ENCODE measurements at regions not wholly inside any gene's neighbourhood (a gene's known extent, or its start where the extent isn't known, plus 50 kb on each side); places are given as distances from the start of the nearest gene placed in this dataset.

- Histone ChIP-seq H3K27ac (no peak overlapping the region), H3K36me3 (no peaks in the 10 kb centered on the region), H3K4me1 (no peaks in the 10 kb centered on the region), H3K4me3 (no peak overlapping the region), H3K27me3 (no peaks in the 10 kb centered on the region), H3K9me3 (replicated peaks) (0 out of 2 replicates have a peak, but pooled peaks cover 3% of the 10 kb centered on the region)
- DNase-seq = no peak
Measured at GRCh38 chr3:134084242-134084950, 54.7 kb upstream of the SLCO2A1 start.

- H3K27ac ChIP-seq = no peak overlapping the region
- no peaks in the 10 kb centered on the region for H3K4me1 ChIP-seq
- no peak for DNase-seq
- no peaks in the 10 kb centered on the region for H3K36me3 ChIP-seq
- H3K4me3 ChIP-seq = no peak overlapping the region
- H3K9me3 ChIP-seq (replicated peaks) = 0 out of 2 replicates have a peak, but pooled peaks cover 3% of the 10 kb centered on the region
- no peaks in the 10 kb centered on the region for H3K27me3 ChIP-seq
Measured at GRCh38 chr3:134083626-134084241, 54.0 kb upstream of the SLCO2A1 start.

- H3K36me3 ChIP-seq = no peaks in the 10 kb centered on the region
- H3K27me3 ChIP-seq = no peaks in the 10 kb centered on the region
- no peak for DNase-seq
- H3K9me3 ChIP-seq (replicated peaks) = no peaks in the 10 kb centered on the region
- H3K4me1 ChIP-seq = no peaks in the 10 kb centered on the region
- no peak overlapping the region for H3K27ac ChIP-seq
- no peak overlapping the region for H3K4me3 ChIP-seq
Measured at GRCh38 chr3:134083008-134083407, 53.3 kb upstream of the SLCO2A1 start.

GRCh38 chr3:134082582-134082981, 52.9 kb upstream of the SLCO2A1 start:
- no peak overlapping the region for H3K27ac ChIP-seq

GRCh38 chr3:134081211-134081610, 51.5 kb upstream of the SLCO2A1 start:
- Histone ChIP-seq H3K27me3 (no peaks in the 10 kb centered on the region), H3K4me1 (no peaks in the 10 kb centered on the region), H3K27ac (no peak overlapping the region), H3K9me3 (replicated peaks) (no peaks in the 10 kb centered on the region), H3K36me3 (no peaks in the 10 kb centered on the region), H3K4me3 (no peak overlapping the region)
- no peak for DNase-seq

More at GRCh38 chr3:134082582-134082981, 52.9 kb upstream of the SLCO2A1 start:
- no peak for DNase-seq
- no peaks in the 10 kb centered on the region for H3K9me3 ChIP-seq (replicated peaks)
- no peak overlapping the region for H3K4me3 ChIP-seq
- H3K4me1 ChIP-seq = no peaks in the 10 kb centered on the region
- no peaks in the 10 kb centered on the region for H3K36me3 ChIP-seq
- no peaks in the 10 kb centered on the region for H3K27me3 ChIP-seq

- no peaks in the 10 kb centered on the region for H3K36me3 ChIP-seq
- H3K27me3 ChIP-seq = no peaks in the 10 kb centered on the region
- no peaks in the 10 kb centered on the region for H3K9me3 ChIP-seq (replicated peaks)
- H3K27ac ChIP-seq = no peak overlapping the region
- no peaks in the 10 kb centered on the region for H3K4me1 ChIP-seq
- no peak for DNase-seq
- no peak overlapping the region for H3K4me3 ChIP-seq
Measured at GRCh38 chr3:134080761-134081160, 51.0 kb upstream of the SLCO2A1 start.

- Histone ChIP-seq H3K27ac (no peak overlapping the region), H3K9me3 (replicated peaks) (no peaks in the 10 kb centered on the region), H3K27me3 (no peaks in the 10 kb centered on the region), H3K4me3 (no peak overlapping the region), H3K36me3 (no peaks in the 10 kb centered on the region), H3K4me1 (no peaks in the 10 kb centered on the region)
- no peak for DNase-seq
Measured at GRCh38 chr3:134079761-134080160, 50.0 kb upstream of the SLCO2A1 start.
